ENCODE measurements at regions not wholly inside any gene's neighbourhood (a gene's known extent, or its start where the extent isn't known, plus 50 kb on each side); places are given as distances from the start of the nearest gene placed in this dataset.
"Not testable (repeated sequence)": the region's sequence is repeated elsewhere in the genome, so short reads cannot be mapped to it uniquely, and the experiment has no call there.

DNA sequence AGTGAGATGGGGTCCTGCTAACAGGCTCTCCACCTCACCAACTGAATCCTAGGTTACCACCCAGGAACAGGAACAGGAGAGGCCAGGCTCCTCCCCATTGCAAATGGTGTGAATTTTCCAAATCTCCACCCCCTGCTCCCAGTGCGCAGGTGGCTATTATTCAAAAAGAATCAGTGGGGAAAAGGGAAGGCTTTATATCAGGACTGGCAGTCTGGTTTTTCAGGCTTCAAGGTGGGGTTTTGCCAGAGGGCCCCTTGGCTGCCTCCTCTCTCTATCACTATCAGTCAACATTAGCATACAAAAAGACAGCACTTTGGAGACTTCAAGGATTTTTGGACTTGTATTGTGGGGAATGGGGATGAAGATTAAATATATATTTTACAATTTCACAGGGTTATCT lies 1817.6 kb upstream of the C9orf72 start:
- no peak for FAIRE-seq
- TF ChIP-seq, protein P1, sequence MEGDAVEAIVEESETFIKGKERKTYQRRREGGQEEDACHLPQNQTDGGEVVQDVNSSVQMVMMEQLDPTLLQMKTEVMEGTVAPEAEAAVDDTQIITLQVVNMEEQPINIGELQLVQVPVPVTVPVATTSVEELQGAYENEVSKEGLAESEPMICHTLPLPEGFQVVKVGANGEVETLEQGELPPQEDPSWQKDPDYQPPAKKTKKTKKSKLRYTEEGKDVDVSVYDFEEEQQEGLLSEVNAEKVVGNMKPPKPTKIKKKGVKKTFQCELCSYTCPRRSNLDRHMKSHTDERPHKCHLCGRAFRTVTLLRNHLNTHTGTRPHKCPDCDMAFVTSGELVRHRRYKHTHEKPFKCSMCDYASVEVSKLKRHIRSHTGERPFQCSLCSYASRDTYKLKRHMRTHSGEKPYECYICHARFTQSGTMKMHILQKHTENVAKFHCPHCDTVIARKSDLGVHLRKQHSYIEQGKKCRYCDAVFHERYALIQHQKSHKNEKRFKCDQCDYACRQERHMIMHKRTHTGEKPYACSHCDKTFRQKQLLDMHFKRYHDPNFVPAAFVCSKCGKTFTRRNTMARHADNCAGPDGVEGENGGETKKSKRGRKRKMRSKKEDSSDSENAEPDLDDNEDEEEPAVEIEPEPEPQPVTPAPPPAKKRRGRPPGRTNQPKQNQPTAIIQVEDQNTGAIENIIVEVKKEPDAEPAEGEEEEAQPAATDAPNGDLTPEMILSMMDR (IDR thresholded peaks at IDR 0.05; ENCODE audit: insufficient read depth, missing control alignments): no peak
- no peak for DNase-seq (ENCODE audit: insufficient read length, low spot score)

DNA sequence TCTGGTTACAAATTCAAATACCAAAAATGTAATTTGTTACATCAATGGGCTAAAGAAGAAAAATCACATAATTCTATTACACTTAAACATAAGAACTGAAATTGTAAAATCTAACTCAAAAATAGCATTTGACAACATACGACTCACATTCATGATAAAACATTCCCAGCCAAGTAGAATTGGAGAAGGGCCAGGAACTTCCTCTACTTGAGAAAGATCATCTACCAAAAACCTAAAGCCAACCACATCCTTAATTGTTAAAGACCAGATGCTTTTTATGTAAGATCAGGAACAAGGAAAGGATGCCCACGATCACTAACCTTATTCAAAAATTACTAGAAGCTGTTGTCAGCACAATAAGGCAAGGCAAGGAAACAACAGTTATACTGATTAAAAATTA lies 1819.8 kb upstream of the C9orf72 start:
- DNase-seq (ENCODE audit: insufficient read length, low spot score) (no peak), FAIRE-seq (no peak)
- TF ChIP-seq, protein P1 (IDR thresholded peaks at IDR 0.05; ENCODE audit: insufficient read depth, missing control alignments): no peak

DNA sequence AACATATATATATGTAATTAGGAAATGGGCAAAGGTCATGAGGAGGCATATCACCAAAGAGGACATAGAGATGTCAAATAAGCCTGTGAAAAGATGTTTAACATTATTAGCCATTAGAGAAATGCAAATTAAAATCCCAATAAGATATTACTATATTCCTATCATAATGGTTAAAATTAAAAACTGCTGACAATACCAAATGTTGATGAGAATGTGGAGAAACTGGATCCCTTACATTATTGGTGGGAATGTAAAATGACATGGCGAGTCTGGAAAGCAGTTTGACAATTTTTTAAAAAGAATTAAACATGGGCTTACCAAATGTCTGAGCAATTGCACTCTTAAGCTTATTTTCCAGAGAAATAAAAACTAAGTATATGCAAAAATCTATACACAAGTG lies 1821.6 kb upstream of the C9orf72 start:
- FAIRE-seq (no peak), DNase-seq (ENCODE audit: insufficient read length, low spot score) (no peak)
- TF ChIP-seq, protein P1 (IDR thresholded peaks at IDR 0.05; ENCODE audit: insufficient read depth, missing control alignments): no peak

DNA sequence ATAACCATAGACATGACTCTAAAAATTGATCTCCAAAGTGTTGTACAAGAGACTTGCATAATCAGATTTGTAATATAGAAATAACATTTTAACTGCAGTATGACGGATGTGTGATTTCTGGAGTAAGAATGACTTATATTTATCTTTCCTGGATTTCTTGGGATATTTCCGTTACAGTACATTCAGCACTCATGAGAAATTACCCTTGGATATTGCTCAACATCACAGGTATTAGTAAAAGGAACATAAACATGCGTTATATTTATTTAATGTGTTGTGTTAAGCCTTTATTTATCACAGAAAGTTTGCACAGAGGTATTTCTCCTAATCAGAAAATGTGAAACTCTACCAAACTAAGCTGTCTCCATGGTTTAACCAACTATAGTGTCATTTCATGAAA lies 1823.9 kb upstream of the C9orf72 start:
- FAIRE-seq: no peak
- TF ChIP-seq, protein P1 (IDR thresholded peaks at IDR 0.05; ENCODE audit: insufficient read depth, missing control alignments): no peak
- no peak for DNase-seq (ENCODE audit: insufficient read length, low spot score)

DNA sequence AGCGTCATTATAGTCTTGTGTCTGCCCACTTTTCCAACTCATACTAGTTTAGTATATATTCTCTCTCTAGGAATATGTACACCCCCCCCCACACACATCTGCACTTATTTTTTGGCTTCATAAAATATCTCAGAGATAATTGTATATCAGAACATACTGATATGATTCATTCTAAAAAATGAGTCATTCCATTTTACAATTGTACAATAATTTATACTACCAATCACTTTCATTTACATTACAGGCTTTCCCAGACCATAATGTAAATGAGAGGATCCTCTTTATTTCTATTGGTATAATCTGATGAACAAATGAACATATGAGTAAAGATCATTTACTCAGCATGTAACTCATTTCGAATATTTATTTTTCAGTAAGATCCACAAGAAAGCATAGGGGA lies 1842.9 kb upstream of the C9orf72 start:
- FAIRE-seq (no peak), DNase-seq (ENCODE audit: insufficient read length, low spot score) (no peak)
- TF ChIP-seq, protein P1 (IDR thresholded peaks at IDR 0.05; ENCODE audit: insufficient read depth, missing control alignments): no peak

DNA sequence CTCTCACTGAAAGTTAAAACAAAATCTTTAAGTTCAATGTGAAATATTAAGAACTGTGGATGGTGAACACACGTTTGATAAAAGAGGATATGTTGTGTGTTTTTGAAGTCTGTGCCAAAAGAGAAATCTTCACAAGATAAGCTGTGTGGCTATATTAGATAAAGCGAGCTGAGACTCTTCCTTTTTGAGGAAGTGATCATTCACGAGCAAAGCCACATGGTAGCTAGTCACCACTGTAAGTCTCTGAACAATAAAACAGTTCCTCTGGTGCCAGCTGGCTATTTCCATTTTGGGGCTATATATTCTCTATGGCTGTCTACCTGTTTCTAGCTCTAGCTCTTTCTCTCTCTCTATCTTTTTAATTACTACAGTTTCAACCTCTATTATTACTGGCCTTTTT lies 1849.2 kb upstream of the C9orf72 start:
- no peak for DNase-seq (ENCODE audit: insufficient read length, low spot score)
- TF ChIP-seq, protein P1 (IDR thresholded peaks at IDR 0.05; ENCODE audit: insufficient read depth, missing control alignments): no peak
- FAIRE-seq: no peak

DNA sequence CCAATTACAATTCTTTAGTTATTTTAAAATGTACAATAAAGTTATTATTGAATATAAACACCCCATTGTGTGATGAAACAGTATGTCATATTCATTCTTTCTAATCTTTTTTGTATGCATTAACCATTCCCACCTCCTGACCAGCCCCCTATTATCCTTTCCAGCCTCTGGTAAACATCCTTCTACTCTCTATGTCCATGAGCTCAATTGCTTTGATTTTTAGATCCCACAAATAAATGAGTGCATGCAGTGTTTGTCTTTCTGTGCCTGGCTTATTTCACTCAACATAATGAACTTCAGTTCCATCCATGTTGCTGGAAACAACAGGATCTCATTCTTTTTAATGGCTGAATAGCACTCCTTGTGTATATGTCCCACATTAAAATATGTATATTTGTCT lies 1858.9 kb upstream of the C9orf72 start:
- FAIRE-seq (no peak), DNase-seq (ENCODE audit: insufficient read length, low spot score) (no peak)
- TF ChIP-seq, protein P1 (IDR thresholded peaks at IDR 0.05; ENCODE audit: insufficient read depth, missing control alignments): no peak

DNA sequence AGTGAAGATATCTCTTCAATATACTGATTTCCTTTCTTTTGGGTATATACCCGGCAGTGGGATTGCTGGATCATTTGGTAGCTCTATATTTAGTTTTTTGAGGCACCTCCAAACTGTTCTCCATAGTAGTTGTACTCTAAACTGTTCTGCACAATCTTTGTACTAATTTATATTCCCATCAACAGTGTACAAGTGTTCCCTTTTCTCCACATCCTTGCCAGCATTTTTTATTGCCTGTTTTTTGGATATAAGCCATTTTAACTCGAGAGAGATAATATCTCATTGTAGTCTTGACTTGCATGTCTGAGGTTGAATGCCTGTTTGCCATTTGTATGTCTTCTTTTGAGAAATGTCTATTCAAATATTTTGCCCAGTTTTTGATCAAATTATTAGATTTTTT lies 1859.4 kb upstream of the C9orf72 start:
- not testable (repeated sequence) for FAIRE-seq; DNase-seq (ENCODE audit: insufficient read length, low spot score)

Data from D721Med (cell line).